IPS-NIHi11 (cell line): ENCODE measurements at regions not wholly inside any gene's neighbourhood (a gene's known extent, or its start where the extent isn't known, plus 50 kb on each side); places are given as distances from the start of the nearest gene placed in this dataset.
A peak's percentile ranks its signal among the peaks of the same experiment; 100 is the strongest.

ENCODE experiments used
- DNase-seq: peaks from one replicate; pipeline ENCODE4 v3.0.0; 2012; ENCODE audit warnings: mixed read lengths, low spot score

GRCh38 chr12:18969512-18969911 is 160.0 kb upstream of the PLEKHA5 start:
- no peak for DNase-seq

DNA sequence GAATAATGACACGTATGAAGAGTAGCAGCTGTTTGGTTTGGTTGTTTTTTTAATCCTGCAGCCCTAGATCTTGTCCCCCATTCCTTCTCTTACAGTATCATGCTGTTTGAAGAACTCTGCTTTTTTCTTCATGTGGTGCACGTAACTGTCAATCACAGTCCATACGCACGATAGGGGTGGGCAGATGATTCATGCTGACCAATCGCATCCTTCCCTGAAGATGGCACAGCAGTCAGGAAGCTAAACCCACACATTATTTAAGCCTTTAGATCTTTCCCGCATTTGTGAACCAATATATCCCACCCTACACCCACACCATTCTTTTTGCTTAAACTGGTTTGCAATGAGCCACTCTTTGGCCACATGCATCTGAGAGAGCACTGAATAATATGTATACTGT is 158.9 kb upstream of the PLEKHA5 start:
- DNase-seq = peak; percentile 48

DNA sequence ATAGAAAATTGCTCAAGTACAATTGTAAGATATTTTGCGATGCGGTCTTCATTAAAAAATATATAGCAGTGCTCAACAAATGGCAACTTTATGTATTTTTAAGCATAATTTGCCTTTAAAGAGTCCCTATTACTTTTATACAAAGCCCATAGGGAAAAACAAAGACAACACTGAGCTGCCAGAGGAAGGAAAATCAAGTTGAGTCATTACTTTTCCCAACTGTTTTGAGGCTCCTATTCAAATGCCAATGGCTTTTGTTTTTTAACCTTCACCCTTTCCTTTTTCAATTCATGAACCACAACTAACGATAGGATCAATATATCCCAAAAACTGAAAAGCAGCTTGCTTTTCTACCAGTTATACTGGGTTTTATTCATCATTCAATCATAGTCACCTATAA is 157.6 kb upstream of the PLEKHA5 start:
- no peak for DNase-seq

GRCh38 chr12:18975933-18976332 is 153.6 kb upstream of the PLEKHA5 start:
- DNase-seq = no peak

- no peak for DNase-seq
These were observed 150.0 kb upstream of the PLEKHA5 start for GRCh38 chr12:18979401-18980126.

GRCh38 chr12:18981732-18982131 is 147.8 kb upstream of the PLEKHA5 start:
- no peak for DNase-seq

DNA sequence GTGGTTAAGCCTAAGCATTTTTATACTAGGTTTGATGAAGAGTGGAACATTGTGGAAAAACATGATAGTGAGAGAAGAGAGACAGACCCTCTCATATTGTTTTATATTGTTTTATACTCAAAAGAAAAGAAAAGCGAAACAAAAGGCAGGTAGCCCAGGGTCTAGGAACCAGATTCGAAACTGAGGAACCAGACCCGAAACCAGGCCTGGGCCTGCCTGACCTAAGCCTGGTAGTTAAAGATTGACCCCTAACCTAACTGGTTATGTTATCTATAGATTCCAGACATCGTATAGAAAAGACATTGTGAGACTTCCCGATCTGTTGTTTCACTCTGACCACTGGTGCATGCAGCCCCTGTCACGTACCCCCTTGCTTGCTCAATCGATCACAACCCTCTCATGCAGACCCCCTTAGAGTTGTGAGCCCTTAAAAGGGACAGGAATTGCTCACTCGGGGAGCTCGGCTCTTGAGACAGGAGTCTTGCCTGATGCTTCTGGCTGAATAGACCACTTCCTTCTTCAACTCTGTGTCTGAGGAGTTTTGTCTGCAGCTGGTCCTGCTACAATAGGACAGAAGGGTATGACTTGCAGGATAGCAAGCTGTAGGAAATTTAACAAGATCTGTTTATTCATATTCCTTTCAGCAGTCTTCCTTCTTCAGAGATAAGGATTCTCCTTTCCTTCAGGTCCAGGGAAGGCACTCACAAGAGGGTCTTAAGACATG is 147.1 kb upstream of the PLEKHA5 start:
- DNase-seq = no peak

DNA sequence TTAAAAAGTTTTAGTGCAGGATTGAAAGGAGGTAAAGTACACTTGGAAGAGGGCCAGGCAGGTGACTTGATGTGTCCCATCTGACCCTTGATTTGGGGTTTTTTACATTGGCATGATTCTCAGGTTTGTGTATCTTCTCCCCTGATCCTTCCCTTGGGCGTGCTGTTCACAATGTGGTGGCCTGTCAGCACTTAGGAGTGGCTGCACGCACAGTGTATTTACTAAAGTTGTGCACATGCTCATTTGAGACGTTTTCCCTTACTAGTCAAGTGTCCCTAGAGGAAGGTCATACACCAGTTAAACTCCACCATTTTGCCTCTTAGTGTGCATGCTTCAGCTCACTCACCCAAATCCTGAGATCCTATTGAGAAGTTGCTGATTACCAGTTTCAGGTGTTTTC is 145.7 kb upstream of the PLEKHA5 start:
- DNase-seq = no peak

- DNase-seq = no peak
These were observed 138.7 kb upstream of the PLEKHA5 start for GRCh38 chr12:18990856-18991255.

DNA sequence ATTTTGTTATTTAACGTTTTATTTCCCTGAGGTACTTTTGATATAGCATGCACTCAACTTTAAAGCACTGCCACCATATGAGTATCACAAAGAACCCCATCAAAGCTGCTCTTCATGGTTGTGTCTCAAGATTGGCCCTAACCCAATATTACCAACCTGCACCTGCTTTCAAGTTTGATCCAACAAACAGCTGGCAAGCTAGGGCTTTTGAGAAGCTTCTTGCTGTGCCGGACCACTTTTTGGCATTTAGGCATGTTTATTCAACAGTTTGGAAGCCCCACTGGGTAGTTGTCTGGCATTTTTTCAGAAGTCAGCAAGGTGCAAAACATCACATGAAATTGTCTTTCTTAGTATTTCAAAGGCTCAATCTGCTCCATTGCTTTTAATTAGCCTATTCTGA is 137.2 kb upstream of the PLEKHA5 start:
- DNase-seq = no peak

- DNase-seq = no peak
These were observed 130.9 kb upstream of the PLEKHA5 start for GRCh38 chr12:18998343-18999261.

DNA sequence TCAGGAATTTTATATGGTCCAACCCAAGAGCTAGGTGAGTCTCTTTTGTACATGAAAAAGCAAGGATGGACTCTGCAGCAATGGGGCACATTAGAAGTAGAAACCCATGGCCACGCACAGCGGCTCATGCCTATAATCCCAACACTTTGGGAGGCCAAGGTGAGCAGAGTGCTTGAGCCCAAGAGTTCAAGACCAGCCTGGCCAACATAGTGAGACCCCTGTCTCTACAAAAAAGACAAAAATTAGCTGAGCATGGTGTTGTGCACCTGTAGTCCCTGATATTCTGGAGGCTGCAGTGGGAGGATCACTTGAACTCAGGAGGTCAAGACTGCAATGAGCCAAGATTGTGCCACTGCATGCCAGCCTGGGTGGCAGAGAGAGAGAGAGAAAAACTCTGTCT is 128.7 kb upstream of the PLEKHA5 start:
- DNase-seq = no peak

DNA sequence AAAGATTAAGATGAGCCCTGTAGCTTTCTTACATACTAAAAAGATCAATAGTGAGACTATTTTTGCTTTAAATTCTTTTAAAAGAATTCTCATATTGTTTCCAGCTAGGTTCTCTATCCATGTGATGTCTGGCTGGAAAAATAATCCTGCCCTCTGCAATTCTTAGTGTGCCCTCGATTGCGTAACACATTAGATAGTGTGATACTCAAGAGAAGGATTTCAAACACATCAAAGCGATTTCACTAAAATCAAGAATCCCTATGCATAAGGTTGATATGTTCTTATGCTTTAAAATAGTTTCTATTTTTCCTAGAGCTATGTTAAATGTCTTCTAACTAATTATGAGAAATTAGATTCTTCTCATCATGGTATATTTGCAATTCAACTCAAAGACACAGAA is 127.3 kb upstream of the PLEKHA5 start:
- DNase-seq = no peak

- no peak for DNase-seq
These were observed 126.4 kb upstream of the PLEKHA5 start for GRCh38 chr12:19003141-19003540.

GRCh38 chr12:19003987-19004619 is 125.4 kb upstream of the PLEKHA5 start:
- DNase-seq = peak; percentile 47

DNA sequence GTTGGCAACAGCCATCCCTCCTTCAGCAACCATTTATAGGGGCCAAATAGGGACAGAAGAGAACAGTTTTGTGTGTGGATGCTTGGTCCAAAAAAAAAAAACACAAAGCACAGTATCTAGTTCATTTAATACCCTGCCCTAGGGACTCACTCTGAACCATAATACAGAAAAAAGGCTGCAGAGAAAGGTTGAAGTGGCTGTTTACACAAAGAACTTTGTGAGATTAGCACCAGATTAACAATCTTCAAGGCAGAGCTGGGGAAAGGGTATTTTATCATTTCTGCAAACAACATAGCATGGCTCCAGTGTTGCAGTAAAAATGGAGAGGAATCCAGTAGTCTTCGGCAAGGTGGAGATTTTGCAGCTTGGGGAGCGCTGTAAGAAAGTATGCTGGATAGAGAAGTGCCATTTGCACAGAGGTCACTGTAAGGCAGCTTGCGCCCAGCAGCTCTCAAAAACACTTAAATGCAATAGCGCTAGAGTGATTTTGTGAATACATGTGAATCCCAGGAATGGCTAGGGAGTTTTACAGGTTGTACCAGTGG is 124.2 kb upstream of the PLEKHA5 start:
- DNase-seq = no peak

- DNase-seq = no peak
These were observed 122.9 kb upstream of the PLEKHA5 start for GRCh38 chr12:19006626-19007137.

GRCh38 chr12:19008102-19008501 is 121.4 kb upstream of the PLEKHA5 start:
- no peak for DNase-seq

DNA sequence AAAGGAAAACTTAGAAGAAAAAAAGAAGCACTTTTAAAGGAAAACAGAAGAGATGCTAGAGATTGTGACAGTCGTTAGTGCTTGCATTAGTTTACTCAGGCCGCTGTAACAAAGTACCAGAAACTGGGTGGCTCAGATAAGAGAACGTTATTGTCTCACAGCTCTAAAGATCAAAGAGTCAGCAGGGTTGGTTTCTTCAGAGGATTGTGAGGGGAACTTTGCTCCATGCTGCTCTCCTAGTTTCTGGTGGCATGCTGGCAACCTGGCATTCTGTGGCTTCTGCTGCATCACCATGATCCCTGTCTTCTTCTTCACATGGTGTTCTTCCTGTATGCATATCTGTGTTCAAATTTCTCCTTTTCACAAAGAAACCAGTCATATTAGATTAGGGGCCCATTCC is 119.4 kb upstream of the PLEKHA5 start:
- DNase-seq = no peak

GRCh38 chr12:19010726-19011125 is 118.8 kb upstream of the PLEKHA5 start:
- DNase-seq = no peak

GRCh38 chr12:19012965-19013364 is 116.6 kb upstream of the PLEKHA5 start:
- no peak for DNase-seq

- DNase-seq = no peak
These were observed 115.3 kb upstream of the PLEKHA5 start for GRCh38 chr12:19014240-19014639.
